ENCODE measurements at regions not wholly inside any gene's neighbourhood (a gene's known extent, or its start where the extent isn't known, plus 50 kb on each side); places are given as distances from the start of the nearest gene placed in this dataset.

DNA sequence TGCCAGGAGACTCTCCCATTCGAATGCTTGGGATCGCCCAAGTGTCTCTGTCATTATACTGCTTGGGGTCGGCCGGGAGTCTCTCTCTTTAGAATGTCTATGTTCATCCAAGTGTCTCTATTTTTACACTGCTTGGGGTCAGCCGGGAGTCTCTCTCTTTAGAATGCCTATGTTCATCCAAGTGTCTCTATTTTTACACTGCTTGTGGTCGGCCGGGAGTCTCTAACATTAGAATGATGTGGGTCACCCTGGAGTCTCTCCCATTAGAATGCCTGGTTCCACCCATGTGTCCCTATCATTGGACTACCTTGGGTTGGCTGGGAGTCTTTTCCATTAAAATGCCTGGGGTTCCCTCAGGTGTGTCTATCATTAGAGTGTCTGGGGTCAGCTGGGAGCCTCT is 2230.4 kb downstream of the TP53TG3F start:
- TF ChIP-seq TCF7L2 (IDR thresholded peaks at IDR 0.05; ENCODE audit: low read depth, low read length), result no peak
- TF ChIP-seq, protein P1, sequence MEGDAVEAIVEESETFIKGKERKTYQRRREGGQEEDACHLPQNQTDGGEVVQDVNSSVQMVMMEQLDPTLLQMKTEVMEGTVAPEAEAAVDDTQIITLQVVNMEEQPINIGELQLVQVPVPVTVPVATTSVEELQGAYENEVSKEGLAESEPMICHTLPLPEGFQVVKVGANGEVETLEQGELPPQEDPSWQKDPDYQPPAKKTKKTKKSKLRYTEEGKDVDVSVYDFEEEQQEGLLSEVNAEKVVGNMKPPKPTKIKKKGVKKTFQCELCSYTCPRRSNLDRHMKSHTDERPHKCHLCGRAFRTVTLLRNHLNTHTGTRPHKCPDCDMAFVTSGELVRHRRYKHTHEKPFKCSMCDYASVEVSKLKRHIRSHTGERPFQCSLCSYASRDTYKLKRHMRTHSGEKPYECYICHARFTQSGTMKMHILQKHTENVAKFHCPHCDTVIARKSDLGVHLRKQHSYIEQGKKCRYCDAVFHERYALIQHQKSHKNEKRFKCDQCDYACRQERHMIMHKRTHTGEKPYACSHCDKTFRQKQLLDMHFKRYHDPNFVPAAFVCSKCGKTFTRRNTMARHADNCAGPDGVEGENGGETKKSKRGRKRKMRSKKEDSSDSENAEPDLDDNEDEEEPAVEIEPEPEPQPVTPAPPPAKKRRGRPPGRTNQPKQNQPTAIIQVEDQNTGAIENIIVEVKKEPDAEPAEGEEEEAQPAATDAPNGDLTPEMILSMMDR (IDR thresholded peaks at IDR 0.05), result no peak
- TF ChIP-seq, protein P2, sequence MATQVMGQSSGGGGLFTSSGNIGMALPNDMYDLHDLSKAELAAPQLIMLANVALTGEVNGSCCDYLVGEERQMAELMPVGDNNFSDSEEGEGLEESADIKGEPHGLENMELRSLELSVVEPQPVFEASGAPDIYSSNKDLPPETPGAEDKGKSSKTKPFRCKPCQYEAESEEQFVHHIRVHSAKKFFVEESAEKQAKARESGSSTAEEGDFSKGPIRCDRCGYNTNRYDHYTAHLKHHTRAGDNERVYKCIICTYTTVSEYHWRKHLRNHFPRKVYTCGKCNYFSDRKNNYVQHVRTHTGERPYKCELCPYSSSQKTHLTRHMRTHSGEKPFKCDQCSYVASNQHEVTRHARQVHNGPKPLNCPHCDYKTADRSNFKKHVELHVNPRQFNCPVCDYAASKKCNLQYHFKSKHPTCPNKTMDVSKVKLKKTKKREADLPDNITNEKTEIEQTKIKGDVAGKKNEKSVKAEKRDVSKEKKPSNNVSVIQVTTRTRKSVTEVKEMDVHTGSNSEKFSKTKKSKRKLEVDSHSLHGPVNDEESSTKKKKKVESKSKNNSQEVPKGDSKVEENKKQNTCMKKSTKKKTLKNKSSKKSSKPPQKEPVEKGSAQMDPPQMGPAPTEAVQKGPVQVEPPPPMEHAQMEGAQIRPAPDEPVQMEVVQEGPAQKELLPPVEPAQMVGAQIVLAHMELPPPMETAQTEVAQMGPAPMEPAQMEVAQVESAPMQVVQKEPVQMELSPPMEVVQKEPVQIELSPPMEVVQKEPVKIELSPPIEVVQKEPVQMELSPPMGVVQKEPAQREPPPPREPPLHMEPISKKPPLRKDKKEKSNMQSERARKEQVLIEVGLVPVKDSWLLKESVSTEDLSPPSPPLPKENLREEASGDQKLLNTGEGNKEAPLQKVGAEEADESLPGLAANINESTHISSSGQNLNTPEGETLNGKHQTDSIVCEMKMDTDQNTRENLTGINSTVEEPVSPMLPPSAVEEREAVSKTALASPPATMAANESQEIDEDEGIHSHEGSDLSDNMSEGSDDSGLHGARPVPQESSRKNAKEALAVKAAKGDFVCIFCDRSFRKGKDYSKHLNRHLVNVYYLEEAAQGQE (IDR thresholded peaks at IDR 0.05; ENCODE audit: insufficient read depth in 1 of 2, low read depth in 2 of 2, low read length in 1 of 2), result no peak
- no peak for TF ChIP-seq SIN3A (IDR thresholded peaks at IDR 0.05; ENCODE audit: borderline replicate concordance, insufficient read depth, low read depth, low read length)
- DNase-seq (ENCODE audit: low read depth, low spot score) (no peak), ATAC-seq (no peak)
- no peak overlapping the region for H3K27ac ChIP-seq (ENCODE audit: low read length)
- in situ Hi-C loops (cut with HindIII; ENCODE audit: low pct_unique_long_range_greater_than_20kb, low sequenced_read_pairs) (no loop called here), intact Hi-C loops (cut with micrococcal nuclease; ENCODE audit: unreplicated experiment) (no loop called here)
- no peaks in the 10 kb centered on the region for H3K4me1 ChIP-seq (ENCODE audit: control insufficient read depth, insufficient read depth, low read length)
- H3K27me3 ChIP-seq (ENCODE audit: control insufficient read depth, insufficient read depth, low read length), result no peaks in the 10 kb centered on the region
- ChIA-PET POLR2A (no interaction called here), CTCF (no interaction called here)
- no TSS peak for BruUV-seq (replicated peaks)
- no peaks in the 10 kb centered on the region for H3K9me3 ChIP-seq (ENCODE audit: control insufficient read depth, insufficient read depth, low read depth, low read length)
- no peaks in the 10 kb centered on the region for H3K36me3 ChIP-seq (ENCODE audit: control insufficient read depth, insufficient read depth, low read length)
- H3K4me3 ChIP-seq (ENCODE audit: low read depth in 2 of 2, low read length in 2 of 2), result no peak overlapping the region

DNA sequence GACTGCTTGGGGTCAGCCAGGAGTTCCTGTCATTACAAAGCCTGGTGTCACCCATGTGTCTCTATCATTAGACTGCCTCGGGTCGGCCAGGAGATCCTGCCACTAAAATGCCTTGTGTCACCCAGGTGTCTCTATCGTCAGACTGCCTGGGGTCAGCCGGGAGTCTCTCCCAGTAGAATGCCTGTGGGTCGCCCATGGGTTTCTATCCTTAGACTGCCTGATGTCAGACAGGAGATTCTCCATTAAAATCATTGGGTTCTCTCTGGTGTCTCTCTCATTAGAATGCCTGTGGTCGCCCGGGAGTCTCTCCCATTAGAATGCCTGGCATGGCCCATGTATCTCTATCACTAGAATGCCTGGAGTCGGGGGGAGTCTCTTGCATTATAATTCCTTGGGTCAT is 2231.0 kb downstream of the TP53TG3F start:
- H3K4me3 ChIP-seq (ENCODE audit: low read depth in 2 of 2, low read length in 2 of 2), result no peak overlapping the region
- H3K9me3 ChIP-seq (ENCODE audit: control insufficient read depth, insufficient read depth, low read depth, low read length), result no peaks in the 10 kb centered on the region
- H3K36me3 ChIP-seq (ENCODE audit: control insufficient read depth, insufficient read depth, low read length), result no peaks in the 10 kb centered on the region
- H3K27ac ChIP-seq (ENCODE audit: low read length), result no peak overlapping the region
- no peak for ATAC-seq
- H3K27me3 ChIP-seq (ENCODE audit: control insufficient read depth, insufficient read depth, low read length), result no peaks in the 10 kb centered on the region
- BruUV-seq (replicated peaks), result no TSS peak
- TF ChIP-seq, protein P2 (IDR thresholded peaks at IDR 0.05; ENCODE audit: insufficient read depth in 1 of 2, low read depth in 2 of 2, low read length in 1 of 2), result no peak
- TF ChIP-seq SIN3A (IDR thresholded peaks at IDR 0.05; ENCODE audit: borderline replicate concordance, insufficient read depth, low read depth, low read length), result no peak
- no peak for TF ChIP-seq POLR2AphosphoS5 (IDR thresholded peaks at IDR 0.05; ENCODE audit: low read depth, low read length)
- TF ChIP-seq, protein P1 (IDR thresholded peaks at IDR 0.05), result no peak
- TF ChIP-seq TCF7L2 (IDR thresholded peaks at IDR 0.05; ENCODE audit: low read depth, low read length), result no peak
- CTCF ChIA-PET, result no interaction called here
- in situ Hi-C loops (cut with HindIII; ENCODE audit: low pct_unique_long_range_greater_than_20kb, low sequenced_read_pairs), result no loop called here
- POLR2A ChIA-PET, result no interaction called here
- intact Hi-C loops (cut with micrococcal nuclease; ENCODE audit: unreplicated experiment), result no loop called here
- DNase-seq (ENCODE audit: low read depth, low spot score), result no peak
- H3K4me1 ChIP-seq (ENCODE audit: control insufficient read depth, insufficient read depth, low read length), result no peaks in the 10 kb centered on the region

Measured in Panc1 (cell line).